ENCODE measurements at regions not wholly inside any gene's neighbourhood (a gene's known extent, or its start where the extent isn't known, plus 50 kb on each side); places are given as distances from the start of the nearest gene placed in this dataset.

DNA sequence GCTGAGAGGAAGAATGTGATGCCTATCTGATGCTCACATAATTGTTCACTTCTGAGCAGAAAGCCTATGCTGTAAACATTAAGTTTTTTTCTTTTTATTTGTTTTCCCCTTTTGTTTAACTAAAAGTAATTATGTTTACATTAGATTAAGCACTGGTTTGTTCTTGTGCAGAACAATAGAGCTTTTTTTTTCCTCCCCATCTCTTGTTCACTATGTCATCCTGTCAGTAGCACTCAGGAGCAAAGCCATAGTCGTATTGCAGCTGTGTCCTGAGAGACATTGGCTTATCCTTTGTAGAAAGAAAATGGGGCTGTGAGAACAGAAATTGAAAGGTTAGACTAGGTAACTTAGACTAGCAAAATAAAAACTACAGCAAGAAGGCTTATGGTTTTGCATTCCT is 301.8 kb upstream of the RAG2 start:
- no peak for TF ChIP-seq POLR2A (IDR thresholded peaks at IDR 0.05; ENCODE audit: low read length)
- TF ChIP-seq GATA1 (IDR thresholded peaks at IDR 0.05; ENCODE audit: low read depth, low read length): no peak
